ENCODE measurements at regions not wholly inside any gene's neighbourhood (a gene's known extent, or its start where the extent isn't known, plus 50 kb on each side); places are given as distances from the start of the nearest gene placed in this dataset.

GRCh38 chr13:80921971-80922370, 581.0 kb upstream of the SPRY2 start:
- peak; percentile 26 for FAIRE-seq
- no peak for DNase-seq
- intact Hi-C loops (cut with DNase I): no loop called here
- Histone ChIP-seq H3K27me3 (no peaks in the 10 kb centered on the region), H3K27ac (no peak overlapping the region), H3K9me3 (no peaks in the 10 kb centered on the region), H3K4me1 (no peaks in the 10 kb centered on the region), H3K36me3 (no peaks in the 10 kb centered on the region), H3K4me3 (no peak overlapping the region)
- TF ChIP-seq CTCF (IDR thresholded peaks at IDR 0.05): no peak
- no peak for ATAC-seq
- WGBS, 2 donors: 93 to 95% methylated on average over 2 of the region's 2 CpGs

- intact Hi-C loops (cut with DNase I): no loop called here
- Histone ChIP-seq H3K27me3 (no peaks in the 10 kb centered on the region), H3K36me3 (no peaks in the 10 kb centered on the region), H3K9me3 (no peaks in the 10 kb centered on the region), H3K4me3 (no peak overlapping the region), H3K27ac (no peak overlapping the region), H3K4me1 (no peaks in the 10 kb centered on the region)
- ATAC-seq: no peak
- FAIRE-seq: no peak
- DNase-seq: no peak
- no peak for TF ChIP-seq CTCF (IDR thresholded peaks at IDR 0.05)
- WGBS, 2 donors: 63 to 76% methylated on average over 2 of the region's 2 CpGs
These were observed 580.6 kb upstream of the SPRY2 start for GRCh38 chr13:80921541-80921940.

- DNase-seq: no peak
These were observed 565.9 kb upstream of the SPRY2 start for GRCh38 chr13:80906860-80907259.

GRCh38 chr13:80904386-80904785, 563.5 kb upstream of the SPRY2 start:
- no peak for ATAC-seq
- Histone ChIP-seq H3K27me3 (no peaks in the 10 kb centered on the region), H3K4me1 (no peaks in the 10 kb centered on the region), H3K9me3 (no peaks in the 10 kb centered on the region), H3K4me3 (no peak overlapping the region), H3K36me3 (no peaks in the 10 kb centered on the region), H3K27ac (no peak overlapping the region)
- WGBS, 2 donors: 52 to 64% methylated on average over 1 of the region's 1 CpG
- intact Hi-C loops (cut with DNase I): no loop called here
- DNase-seq: no peak
- FAIRE-seq: no peak
- no peak for TF ChIP-seq CTCF (IDR thresholded peaks at IDR 0.05)

More at GRCh38 chr13:80906860-80907259, 565.9 kb upstream of the SPRY2 start:
- intact Hi-C loops (cut with DNase I): no loop called here
- no peak overlapping the region for H3K27ac ChIP-seq
- H3K4me1 ChIP-seq: no peaks in the 10 kb centered on the region
- no peaks in the 10 kb centered on the region for H3K27me3 ChIP-seq
- WGBS, 2 donors: 63 to 65% methylated on average over 2 of the region's 2 CpGs
- no peaks in the 10 kb centered on the region for H3K9me3 ChIP-seq
- ATAC-seq: no peak
- no peak for TF ChIP-seq CTCF (IDR thresholded peaks at IDR 0.05)
- no peaks in the 10 kb centered on the region for H3K36me3 ChIP-seq
- no peak for FAIRE-seq
- no peak overlapping the region for H3K4me3 ChIP-seq

GRCh38 chr13:80903911-80904310, 563.0 kb upstream of the SPRY2 start:
- Histone ChIP-seq H3K4me3 (no peak overlapping the region), H3K36me3 (no peaks in the 10 kb centered on the region), H3K4me1 (no peaks in the 10 kb centered on the region), H3K27me3 (no peaks in the 10 kb centered on the region), H3K27ac (no peak overlapping the region), H3K9me3 (no peaks in the 10 kb centered on the region)
- DNase-seq (no peak), FAIRE-seq (no peak), ATAC-seq (no peak)
- no peak for TF ChIP-seq CTCF (IDR thresholded peaks at IDR 0.05)
- intact Hi-C loops (cut with DNase I): no loop called here

Measured in pancreas (tissue), 10 donors.